WERI-Rb-1 (cell line): ENCODE measurements at regions not wholly inside any gene's neighbourhood (a gene's known extent, or its start where the extent isn't known, plus 50 kb on each side); places are given as distances from the start of the nearest gene placed in this dataset.

Experiments used
- DNase-seq: peaks from one replicate; pipeline ENCODE4 v3.0.0-alpha.2; 2020
- H3K27ac ChIP-seq: fragments of 250-450 bp; sonication (Bioruptor Pico); 2 replicates; pipeline ENCODE4 v1.5.1; 2020; ENCODE audit warnings: mild to moderate bottlenecking, moderate library complexity
- H3K27me3 ChIP-seq: fragments of 250-450 bp; sonication (Bioruptor Pico); 2 replicates; pipeline ENCODE4 v1.5.1; 2021; ENCODE audit warnings: mild to moderate bottlenecking, low read depth, moderate library complexity; ENCODE audit not compliant: insufficient read depth, severe bottlenecking
- H3K36me3 ChIP-seq: fragments of 250-450 bp; sonication (Bioruptor Pico); 2 replicates; pipeline ENCODE4 v1.5.1; 2020; ENCODE audit warnings: mild to moderate bottlenecking, moderate library complexity
- H3K4me3 ChIP-seq: 2 replicates; pipeline ENCODE4 v1.5.1; 2011; ENCODE audit warnings: low read depth, mild to moderate bottlenecking, control low read depth, low read length
- H3K9me3 ChIP-seq: fragments of 250-450 bp; sonication (Bioruptor Pico); 2 replicates; pipeline ENCODE4 v1.5.1; 2021; ENCODE audit warnings: mild to moderate bottlenecking, moderate library complexity; ENCODE audit not compliant: severe bottlenecking
- TF ChIP-seq, protein P1 (sequence below): IDR thresholded peaks from 2 replicates; pipeline ENCODE4 v1.5.1; 2011; ENCODE audit warnings: low read depth, mild to moderate bottlenecking, control low read depth, inconsistent platforms, low read length

DNA sequence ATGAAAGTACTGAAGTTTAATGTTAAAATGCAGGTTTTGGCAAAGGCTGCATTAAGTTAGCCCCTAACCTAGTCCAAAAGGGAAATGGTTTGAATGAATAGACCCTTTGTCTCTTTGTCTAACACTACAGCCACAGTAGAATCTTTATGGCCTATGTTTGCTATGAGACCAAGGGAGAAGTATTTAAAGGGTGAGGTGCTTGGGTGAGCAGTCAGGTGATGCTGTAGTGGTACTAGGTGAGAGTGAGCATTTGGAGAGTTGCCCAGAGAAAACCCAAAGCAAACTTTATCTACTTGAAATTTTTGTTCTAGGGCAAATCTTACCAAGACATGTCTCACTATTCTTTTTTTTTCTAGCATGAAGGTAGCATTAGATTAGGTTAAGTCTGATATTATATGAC is 1961.4 kb upstream of the WWC1 start:
- TF ChIP-seq, protein P1, sequence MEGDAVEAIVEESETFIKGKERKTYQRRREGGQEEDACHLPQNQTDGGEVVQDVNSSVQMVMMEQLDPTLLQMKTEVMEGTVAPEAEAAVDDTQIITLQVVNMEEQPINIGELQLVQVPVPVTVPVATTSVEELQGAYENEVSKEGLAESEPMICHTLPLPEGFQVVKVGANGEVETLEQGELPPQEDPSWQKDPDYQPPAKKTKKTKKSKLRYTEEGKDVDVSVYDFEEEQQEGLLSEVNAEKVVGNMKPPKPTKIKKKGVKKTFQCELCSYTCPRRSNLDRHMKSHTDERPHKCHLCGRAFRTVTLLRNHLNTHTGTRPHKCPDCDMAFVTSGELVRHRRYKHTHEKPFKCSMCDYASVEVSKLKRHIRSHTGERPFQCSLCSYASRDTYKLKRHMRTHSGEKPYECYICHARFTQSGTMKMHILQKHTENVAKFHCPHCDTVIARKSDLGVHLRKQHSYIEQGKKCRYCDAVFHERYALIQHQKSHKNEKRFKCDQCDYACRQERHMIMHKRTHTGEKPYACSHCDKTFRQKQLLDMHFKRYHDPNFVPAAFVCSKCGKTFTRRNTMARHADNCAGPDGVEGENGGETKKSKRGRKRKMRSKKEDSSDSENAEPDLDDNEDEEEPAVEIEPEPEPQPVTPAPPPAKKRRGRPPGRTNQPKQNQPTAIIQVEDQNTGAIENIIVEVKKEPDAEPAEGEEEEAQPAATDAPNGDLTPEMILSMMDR = no peak
- H3K9me3 ChIP-seq = no peaks in the 10 kb centered on the region

GRCh38 chr5:166331521-166331920 is 1959.9 kb upstream of the WWC1 start:
- Histone ChIP-seq H3K36me3 (no peaks in the 10 kb centered on the region), H3K4me3 (no peak overlapping the region), H3K9me3 (no peaks in the 10 kb centered on the region), H3K27me3 (no peaks in the 10 kb centered on the region), H3K27ac (no peak overlapping the region)
- TF ChIP-seq, protein P1 = no peak
- no peak for DNase-seq

More for the DNA sequence above, 1961.4 kb upstream of the WWC1 start:
- Histone ChIP-seq H3K36me3 (no peaks in the 10 kb centered on the region), H3K4me3 (no peak overlapping the region), H3K27me3 (no peaks in the 10 kb centered on the region), H3K27ac (no peak overlapping the region)
- no peak for DNase-seq

- H3K27me3 ChIP-seq = no peaks in the 10 kb centered on the region
- H3K36me3 ChIP-seq = no peaks in the 10 kb centered on the region
- no peak overlapping the region for H3K27ac ChIP-seq
- TF ChIP-seq, protein P1 = no peak
- H3K9me3 ChIP-seq = no peaks in the 10 kb centered on the region
- no peak overlapping the region for H3K4me3 ChIP-seq
- no peak for DNase-seq
Observed at GRCh38 chr5:166338801-166339200, 1952.6 kb upstream of the WWC1 start.

- H3K9me3 ChIP-seq = no peaks in the 10 kb centered on the region
- DNase-seq = no peak
- H3K36me3 ChIP-seq = no peaks in the 10 kb centered on the region
- H3K27me3 ChIP-seq = no peaks in the 10 kb centered on the region
- H3K27ac ChIP-seq = no peak overlapping the region
- TF ChIP-seq, protein P1 = no peak
- no peak overlapping the region for H3K4me3 ChIP-seq
Observed at GRCh38 chr5:166340039-166340438, 1951.4 kb upstream of the WWC1 start.

DNA sequence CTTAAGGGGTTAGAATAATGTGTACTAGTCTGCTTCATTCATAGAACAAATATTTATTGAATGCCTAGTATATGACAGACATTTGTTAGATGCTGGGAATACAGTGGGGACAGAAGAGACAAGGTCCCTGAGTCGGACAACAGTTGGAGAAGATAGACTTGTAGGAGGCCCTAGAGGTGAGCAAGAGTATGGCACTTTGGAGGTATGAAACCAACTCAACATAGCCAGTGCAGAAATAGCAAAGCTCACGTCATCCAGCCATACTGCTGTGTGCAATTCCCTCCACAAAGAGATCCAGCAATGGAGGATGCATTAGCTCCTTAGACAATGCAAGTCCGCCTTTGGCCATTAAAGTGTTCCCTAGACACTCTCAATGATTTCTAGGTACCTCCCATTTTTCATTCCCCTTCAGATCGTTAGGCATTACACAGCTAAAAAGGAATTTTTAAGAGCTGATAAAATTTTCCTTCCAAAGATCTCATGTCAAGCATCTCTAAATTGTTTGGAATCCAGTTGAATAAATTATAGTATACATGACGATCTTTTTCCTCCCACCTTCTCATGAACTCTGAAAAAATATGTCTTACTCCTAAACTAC is 1949.6 kb upstream of the WWC1 start:
- H3K27me3 ChIP-seq = no peaks in the 10 kb centered on the region
- TF ChIP-seq, protein P1 = peak; percentile 44
- H3K36me3 ChIP-seq = no peaks in the 10 kb centered on the region
- no peaks in the 10 kb centered on the region for H3K9me3 ChIP-seq
- DNase-seq = peak; percentile 11
- no peak overlapping the region for H3K27ac ChIP-seq
- H3K4me3 ChIP-seq = no peak overlapping the region

DNA sequence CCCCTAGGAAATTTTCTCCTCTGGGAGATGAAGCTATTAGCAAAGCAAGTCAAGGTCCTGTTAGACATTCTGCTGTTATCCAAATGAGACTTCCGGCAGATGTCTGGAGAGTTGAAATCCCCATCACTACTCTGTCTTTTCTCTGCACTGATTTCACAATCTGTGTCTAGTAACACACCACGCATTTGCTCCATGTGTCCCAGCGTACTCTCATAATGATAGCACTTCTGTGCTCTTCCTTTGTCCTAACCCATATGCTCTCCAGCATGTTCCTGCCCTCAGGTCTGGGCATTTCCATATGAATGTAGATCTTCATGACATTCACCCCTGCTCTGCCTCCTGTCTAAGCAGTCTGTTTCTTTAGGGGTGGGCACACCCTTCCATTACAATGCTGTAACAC is 1949.0 kb upstream of the WWC1 start:
- Histone ChIP-seq H3K27ac (no peak overlapping the region), H3K27me3 (no peaks in the 10 kb centered on the region), H3K36me3 (no peaks in the 10 kb centered on the region), H3K9me3 (no peaks in the 10 kb centered on the region), H3K4me3 (no peak overlapping the region)
- no peak for DNase-seq
- TF ChIP-seq, protein P1 = no peak
